NOMO-1 treated with dmso at 0.1 percent for 144 hours (cell line): ENCODE measurements at regions not wholly inside any gene's neighbourhood (a gene's known extent, or its start where the extent isn't known, plus 50 kb on each side); places are given as distances from the start of the nearest gene placed in this dataset.

Source experiments
- DNase-seq: peaks from one replicate; lab custom pipeline; 2025; ENCODE audit not compliant: unreplicated experiment; lab: John Stamatoyannopoulos, UW

DNA sequence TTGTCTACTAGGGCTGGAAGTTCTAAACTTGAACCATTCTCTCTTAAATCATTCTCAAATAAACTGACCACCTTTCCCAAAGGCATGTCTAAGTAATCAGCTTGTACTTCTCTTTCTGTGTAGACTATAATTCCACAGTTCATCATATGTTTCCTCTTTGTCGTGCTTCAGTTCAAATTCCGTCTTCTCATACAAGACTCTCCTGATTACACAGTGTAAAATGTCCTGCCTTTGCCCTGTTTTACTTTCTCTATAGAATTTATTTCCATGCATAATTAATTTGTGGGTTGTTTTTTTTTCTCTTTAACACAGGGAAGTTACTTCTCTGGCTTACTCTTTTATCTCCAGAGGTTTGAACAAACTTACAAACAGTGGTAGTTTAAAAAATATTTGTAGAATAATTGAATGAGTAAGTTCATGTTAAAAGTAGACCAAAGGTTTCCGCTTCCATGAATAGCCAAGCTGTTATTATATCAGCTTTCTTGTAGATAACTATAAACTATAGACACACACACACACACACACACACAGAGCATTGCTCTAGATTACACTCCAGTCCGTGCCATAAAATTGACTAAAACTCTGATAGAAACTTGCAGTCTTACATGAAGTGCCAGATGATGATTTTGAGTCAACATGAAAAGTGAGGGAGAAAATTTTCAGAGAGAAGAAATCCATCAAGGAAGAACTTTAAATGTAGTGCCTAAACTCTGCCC is 119.0 kb downstream of the SUCNR1 start:
- no peak for DNase-seq

GRCh38 chr3:151995091-151995490 is 121.6 kb downstream of the SUCNR1 start:
- DNase-seq: no peak

DNA sequence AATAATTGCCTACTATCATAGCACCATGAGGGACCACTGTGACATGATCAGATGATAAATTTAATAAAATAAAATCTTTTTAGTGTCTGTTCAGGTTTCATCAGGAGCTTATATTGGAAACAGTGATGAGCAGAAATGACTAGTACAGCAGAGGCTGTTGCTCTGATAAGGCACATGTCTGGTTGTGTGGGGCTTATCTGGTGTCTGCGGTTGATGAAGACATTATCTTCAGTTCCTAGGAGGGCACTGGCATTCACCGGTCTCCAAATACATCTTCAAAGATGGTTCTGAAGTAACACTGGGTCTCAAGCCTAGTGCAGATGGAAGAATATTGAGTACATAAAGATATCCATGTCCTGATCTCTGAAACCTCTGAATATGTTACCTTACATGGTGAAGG is 125.3 kb downstream of the SUCNR1 start:
- DNase-seq: no peak

- DNase-seq: no peak
Observed at GRCh38 chr3:151999936-152000335, 126.5 kb downstream of the SUCNR1 start.

GRCh38 chr3:152011812-152012735 is 138.6 kb downstream of the SUCNR1 start:
- no peak for DNase-seq

DNA sequence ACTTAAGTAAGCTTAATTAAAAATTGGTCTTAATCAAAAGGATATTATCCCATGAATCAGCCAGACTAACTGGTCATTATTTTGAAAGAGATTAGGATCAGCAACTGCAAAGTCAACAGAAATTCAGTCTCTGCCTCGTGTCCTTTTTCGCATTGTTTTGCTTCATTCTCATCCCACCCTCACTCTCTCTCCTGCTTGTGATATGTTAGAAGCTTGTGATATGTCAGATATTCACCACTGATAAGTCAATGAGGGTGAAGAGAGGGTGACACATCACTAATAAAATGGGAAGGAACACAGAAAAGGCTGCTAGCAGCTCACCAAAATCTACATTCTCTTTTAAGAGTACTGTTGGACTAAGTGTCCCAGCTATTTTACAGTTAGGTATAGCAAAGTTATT is 146.1 kb downstream of the SUCNR1 start:
- DNase-seq: no peak

DNA sequence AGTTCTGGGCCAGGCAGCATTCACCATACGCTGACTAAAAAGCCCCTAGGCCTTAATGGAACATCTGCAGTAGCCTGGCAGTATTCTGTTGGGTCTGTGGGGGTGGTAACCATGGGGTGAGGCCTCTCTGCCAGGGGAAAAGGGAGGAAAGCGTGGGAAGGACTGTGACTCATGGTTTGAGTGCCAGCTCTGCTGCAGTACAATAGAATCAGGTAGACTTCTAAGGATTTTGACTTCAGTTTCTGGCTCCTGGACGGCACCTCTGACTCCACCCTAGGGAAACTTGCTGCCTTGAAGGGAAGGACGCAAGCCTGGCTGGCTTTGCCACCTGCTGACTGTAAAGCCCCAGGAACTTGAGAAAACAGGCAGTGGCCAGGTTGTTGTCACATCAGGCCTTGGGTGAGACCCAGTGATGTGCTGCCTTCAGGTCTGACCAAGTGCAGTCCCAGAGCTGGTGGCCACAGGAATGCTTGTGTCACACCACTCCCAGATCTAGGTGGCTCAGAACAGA is 148.6 kb downstream of the SUCNR1 start:
- no peak for DNase-seq

- peak; percentile 37 for DNase-seq
Observed at GRCh38 chr3:152026033-152026556, 152.7 kb downstream of the SUCNR1 start.

- DNase-seq: no peak
Observed at GRCh38 chr3:152030320-152030719, 156.9 kb downstream of the SUCNR1 start.

- DNase-seq: no peak
Observed at GRCh38 chr3:152031321-152031720, 157.9 kb downstream of the SUCNR1 start.

DNA sequence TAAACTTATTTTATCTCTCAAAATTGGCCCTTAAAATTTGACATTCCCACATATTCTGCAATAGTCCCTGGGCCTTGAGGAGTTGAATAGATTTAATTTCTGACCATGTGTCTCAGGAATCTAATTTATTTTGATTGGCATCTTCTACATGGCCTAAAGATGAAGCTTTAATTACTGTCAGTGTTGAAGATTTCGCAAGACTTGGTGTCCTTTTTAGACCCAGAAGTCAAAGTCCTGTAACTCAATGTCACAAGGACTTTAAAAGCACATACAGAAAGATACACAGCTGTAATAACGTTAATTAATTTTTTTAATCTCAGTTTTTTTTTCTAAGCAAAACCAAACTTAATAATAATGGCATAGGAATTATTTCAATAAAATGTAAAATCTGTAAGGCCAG is 163.9 kb downstream of the SUCNR1 start:
- DNase-seq: no peak

GRCh38 chr3:152037953-152038352 is 164.5 kb downstream of the SUCNR1 start:
- no peak for DNase-seq

- DNase-seq: no peak
Observed at GRCh38 chr3:152038490-152038889, 165.0 kb downstream of the SUCNR1 start.

GRCh38 chr3:152039887-152040286 is 166.4 kb downstream of the SUCNR1 start:
- DNase-seq: peak; percentile 16

DNA sequence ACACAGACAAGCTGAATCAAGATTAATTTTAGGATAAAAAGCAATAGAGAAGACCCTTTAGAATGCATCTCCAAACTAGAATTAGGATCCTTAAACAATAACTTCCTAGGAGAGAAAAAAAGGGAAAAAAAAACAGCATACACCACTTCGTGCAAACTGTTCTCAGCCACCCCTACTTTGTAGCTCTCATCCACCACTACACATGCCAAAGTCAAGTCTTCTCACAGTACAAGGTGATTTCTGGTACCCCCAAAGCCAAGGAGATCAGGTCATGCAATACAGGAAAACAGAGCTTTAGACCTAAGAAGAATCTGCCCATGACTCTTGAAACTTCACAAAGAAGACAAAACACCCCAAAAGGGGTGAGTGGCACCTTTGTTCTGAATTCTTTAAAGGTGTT is 166.9 kb downstream of the SUCNR1 start:
- DNase-seq: no peak

DNA sequence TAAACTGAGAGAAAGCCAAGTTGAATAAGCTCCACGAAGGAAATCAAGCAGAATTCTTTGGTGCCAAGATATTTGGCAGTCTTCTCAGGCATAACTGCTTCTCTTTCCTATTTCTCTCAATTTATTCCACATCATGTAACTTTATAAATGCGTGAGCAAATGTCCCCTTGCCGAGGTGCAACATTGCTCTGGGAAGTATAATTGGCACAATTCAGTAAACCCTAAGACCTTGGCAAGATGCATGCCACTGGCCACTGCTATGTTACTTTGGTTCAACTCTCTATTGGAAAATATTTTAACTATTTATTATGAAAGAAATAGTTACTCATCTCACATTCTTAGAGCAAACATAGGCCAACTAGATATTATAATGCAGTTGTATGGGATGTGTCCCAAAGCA is 170.2 kb downstream of the SUCNR1 start:
- DNase-seq: no peak

DNA sequence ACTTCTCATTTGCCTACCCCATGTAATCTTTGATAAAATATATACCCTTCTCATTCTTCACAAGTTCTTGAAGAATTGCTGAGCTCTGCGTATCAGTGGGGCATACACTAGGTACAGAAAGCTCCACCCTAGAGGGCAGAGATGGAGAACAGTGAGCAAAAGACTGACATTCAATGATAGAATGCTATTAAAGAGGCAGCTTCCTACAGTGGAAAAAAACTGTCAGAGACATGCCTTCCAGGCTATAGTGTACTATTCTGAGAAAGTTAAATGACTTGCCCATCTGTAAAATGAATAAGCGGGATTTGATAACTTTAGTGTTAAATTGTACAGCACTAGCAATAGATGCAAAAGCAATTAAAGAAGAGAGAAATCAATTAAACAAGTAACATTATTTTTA is 172.8 kb downstream of the SUCNR1 start:
- no peak for DNase-seq

DNA sequence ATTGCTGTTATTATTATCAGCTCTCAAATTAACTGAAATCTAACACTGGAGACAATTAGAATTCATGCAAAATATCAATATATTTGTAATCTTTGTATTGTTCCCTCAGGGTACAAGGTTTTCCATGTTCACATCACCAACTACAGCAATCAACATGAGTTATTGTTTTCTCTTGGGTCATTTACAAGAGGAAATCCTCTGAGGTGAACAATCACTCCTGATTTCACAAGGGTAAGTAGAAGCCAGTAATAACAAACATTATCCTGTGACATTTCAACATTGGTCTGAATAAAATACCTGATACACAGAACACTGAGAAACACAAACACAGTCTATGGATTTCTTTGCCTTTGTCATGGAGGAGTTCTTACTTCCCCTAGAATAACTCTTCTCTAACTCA is 174.0 kb downstream of the SUCNR1 start:
- DNase-seq: no peak

DNA sequence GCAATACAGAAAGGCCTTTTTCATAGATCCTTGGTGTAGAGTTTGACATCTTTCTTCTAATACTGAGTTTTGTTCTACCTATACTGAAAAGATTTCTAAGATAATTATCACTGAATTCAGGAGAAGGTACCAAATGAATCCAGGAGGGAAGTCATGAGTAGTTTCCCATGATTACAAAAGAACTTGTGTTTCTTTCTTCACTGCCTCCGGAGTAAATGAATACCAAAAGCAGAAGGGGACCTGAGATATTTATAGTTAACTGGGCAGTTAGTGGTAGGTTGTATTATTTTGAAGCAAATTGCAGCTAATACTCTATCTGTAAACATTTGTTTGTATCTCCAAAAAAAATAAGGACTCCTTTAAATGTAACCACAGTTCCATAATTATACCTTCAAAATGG is 175.4 kb downstream of the SUCNR1 start:
- DNase-seq: peak; percentile 16

DNA sequence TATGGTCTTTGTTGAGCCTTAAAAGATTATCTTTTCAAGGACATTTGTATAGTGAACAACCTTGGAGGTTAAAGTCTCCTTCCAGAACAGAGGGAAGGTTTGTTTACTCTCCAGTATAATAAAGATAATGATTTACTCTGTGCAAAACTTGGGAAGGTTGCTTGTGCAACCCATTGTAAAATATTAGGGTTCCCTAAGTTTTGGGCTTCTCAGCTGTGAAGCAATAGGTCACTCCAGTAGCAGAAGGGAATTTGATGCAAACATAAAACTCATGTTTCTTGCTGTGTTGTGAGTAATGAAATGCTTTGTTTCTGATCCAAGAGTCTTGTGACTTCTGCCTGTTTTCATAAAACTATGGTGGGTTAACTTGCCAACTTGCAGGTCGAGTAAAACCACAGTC is 177.5 kb downstream of the SUCNR1 start:
- no peak for DNase-seq

GRCh38 chr3:152051501-152052404 is 178.3 kb downstream of the SUCNR1 start:
- no peak for DNase-seq
